GM18907 (cell line): ENCODE measurements at regions not wholly inside any gene's neighbourhood (a gene's known extent, or its start where the extent isn't known, plus 50 kb on each side); places are given as distances from the start of the nearest gene placed in this dataset.
"Not testable (repeated sequence)": the region's sequence is repeated elsewhere in the genome, so short reads cannot be mapped to it uniquely, and the experiment has no call there.

ENCODE experiments used
- ATAC-seq: cut with Tn5 transposase; IDR thresholded peaks from one replicate; pipeline ENCODE4 v1.9.1; 2021; ENCODE audit warnings: mild to moderate bottlenecking, moderate library complexity; ENCODE audit not compliant: unreplicated experiment

DNA sequence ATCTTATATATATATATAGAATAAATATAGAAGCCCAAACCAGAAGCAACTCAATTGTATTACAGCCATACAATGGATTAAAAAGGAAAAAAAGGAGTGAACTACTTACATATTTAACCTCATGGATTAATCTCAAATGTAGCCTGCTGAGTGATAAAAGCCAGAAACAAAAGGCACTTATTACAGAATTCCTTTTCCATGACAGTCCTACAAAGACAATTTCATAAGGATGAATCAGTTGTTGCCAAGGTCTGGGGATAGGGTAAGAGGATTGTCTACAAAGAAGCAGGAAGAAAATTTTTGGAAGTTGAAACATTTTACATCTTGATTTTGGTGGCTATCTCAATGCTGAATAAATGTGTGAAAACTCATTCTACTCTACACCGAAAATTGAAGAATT lies 103.9 kb upstream of the DCC start:
- no peak for ATAC-seq

DNA sequence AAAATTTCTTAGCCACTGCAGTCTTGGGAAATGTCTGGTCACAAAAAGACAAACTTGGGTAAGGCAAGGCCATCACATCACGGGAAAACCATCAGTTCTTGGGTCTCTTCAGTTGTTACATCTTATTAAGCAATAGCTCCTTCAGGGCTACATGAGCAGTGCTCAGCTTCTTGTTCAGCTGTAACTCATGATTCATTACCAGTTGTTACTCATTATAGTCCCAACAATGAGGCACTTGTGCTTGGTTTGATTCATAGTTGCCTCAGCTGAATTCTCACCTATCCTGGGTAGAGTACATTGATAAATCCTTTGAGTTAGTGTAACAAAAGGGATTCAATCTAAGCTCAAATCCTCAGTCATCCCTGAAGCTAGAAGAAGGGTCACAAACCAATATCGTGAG lies 102.4 kb upstream of the DCC start:
- no peak for ATAC-seq

DNA sequence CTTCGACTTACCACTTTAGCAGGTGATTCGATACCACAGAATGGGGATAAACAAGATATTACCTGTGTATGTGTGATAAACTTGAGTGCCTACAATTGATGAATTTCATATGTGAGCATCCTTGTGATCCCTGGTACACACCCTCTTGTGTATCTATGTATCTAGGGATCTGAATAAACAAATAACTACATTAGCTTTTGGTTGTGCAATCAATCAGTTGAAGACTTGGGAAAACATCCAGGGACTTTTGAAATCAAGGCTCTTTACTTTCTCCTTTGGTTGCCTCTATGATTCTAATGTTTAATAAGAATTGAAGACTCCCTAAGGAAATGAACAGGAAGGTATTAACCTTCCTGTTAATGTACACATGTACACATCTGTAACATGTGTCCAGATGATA lies 97.3 kb upstream of the DCC start:
- ATAC-seq = no peak

DNA sequence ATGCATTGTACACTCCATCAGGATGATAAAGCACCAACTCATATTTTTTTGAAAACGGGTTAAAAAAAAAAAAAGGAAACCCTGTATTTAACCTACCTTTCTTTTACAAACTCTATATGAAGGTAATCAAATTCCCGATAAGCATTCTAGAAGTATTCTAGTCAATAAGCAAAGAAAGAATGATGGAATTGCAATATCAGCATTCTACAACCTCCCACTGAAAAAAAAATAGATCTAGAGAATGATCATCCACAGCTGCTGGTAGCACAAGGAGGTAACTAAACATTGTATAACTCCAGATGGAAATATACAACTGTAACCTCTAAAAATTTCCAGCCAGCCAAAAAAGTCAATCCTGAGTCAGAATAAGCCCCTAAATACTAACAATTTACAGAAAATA lies 95.3 kb upstream of the DCC start:
- ATAC-seq = no peak

DNA sequence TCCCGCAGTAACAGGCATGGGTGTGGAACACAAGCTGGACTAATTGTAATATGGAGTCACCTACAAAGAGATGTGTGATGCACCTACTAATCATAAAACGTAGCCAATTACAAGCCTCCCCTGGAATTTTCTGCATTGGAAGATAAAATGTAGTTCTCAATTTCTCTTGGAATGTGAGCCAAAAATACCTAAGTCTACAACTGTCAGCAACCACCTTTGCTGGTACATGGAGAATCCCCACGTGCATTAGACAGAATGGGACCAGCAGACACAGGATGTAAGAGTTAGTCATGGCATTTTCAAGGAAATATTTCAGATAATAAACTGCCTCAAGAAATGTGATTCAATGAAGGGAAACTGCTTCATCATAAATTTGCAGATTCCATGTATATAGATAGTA lies 85.6 kb upstream of the DCC start:
- no peak for ATAC-seq

DNA sequence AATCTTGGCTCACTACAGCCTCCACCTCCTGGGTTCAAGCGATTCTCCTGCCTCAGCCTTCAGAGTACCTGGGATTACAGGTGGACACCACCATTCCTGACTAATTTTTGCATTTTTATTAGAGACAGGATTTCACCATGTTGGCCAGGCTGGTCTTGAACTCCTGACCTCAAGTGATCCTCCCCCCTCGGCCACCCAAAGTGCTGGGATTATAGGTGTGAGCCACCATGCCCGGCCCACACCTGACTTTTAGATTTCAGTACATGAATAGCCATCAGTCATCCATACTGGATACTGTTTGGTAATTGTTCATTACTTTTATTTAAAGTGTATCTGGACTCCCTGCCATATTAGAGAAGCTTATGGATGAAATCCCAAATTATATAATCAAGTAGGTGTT lies 82.6 kb upstream of the DCC start:
- ATAC-seq = not testable (repeated sequence)

DNA sequence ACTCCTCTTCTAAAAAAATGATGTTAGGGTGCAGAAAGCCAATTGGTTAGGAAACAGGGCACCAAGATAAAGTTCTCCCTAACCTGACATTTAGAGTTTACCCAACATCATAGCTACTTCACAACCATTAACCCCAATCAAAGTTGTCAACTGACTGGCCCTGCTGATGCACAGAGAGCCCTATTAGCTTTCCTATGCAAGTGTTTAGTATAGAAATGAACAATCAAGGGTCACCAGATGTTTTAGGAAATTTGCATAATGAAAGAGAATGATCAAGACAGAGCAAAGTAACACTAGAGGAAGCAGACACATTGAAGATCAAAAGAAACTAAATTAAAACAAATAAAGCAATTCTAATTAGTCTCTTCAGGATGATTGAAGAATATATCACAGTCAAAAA lies 64.2 kb upstream of the DCC start:
- ATAC-seq = no peak

DNA sequence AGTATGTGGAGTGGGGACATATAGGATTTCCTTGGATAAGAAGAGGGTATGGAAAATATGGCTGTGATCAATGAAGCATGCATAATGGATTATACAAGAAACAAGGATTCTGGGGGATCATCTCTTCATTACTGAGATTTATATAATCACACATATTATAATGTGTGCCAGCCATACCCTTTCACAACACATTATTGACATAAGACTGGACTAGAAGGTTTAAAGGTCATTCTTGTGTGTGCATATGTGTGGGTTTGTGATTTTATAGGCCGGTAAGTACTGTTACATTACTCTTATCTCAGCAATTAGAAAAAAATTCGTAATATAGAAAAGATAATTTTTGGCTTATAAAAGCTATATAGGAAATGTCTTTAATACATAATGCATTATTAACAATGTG lies 62.2 kb upstream of the DCC start:
- ATAC-seq = no peak

DNA sequence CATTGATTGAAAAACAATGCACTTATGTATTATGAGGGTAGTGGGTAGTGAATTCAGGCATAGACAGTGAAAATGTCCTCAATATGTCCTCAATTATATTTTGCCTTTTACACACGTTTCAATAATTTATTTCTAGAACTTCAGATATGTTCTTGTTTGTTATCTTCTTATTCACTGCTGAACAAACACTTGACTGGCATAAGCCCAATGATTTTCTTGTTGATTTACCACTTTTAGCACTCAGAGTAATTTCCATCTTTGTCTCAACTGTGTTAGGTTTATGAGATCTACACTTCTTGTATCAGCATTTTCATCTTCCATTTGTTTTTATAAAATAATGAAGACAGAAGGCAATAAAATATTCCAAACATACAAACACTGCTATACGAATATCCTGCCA lies 61.8 kb upstream of the DCC start:
- no peak for ATAC-seq

DNA sequence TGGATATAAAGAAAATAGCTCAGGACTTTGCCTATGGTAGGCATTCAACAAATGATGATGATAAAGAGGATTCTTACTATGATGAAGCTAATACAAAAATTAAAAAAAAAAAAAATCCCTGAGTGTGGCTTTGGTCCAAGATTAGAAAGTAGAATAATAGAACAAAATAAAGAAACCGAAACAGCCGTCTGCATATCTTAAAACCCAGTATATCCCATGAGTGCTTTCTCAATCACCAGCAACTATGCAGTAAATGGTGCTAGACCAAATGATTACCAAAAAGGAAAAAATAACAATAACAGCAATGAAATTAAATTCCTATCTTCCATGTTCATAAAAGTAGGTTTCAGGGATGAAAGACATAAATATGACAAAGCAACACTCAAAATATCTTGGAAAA lies 59.3 kb upstream of the DCC start:
- no peak for ATAC-seq

DNA sequence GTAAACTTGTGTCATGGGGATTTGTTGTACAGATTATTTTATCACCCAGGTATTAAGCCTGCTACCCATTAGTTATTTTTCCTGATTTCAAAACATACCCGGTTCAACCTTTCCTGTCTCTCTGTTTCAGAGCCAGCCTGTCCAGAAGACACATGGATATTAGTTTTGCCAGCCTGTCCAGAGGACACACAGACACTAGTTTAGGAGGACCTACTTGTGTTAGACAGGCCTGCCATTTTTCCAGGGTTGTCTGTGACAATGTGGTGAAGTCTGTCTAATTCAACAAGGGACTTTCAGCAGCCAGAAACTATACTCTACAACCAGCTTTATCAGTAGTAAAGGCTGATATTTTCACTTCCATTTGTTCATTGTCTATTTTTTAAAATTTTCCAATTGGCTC lies 56.1 kb upstream of the DCC start:
- ATAC-seq = no peak

DNA sequence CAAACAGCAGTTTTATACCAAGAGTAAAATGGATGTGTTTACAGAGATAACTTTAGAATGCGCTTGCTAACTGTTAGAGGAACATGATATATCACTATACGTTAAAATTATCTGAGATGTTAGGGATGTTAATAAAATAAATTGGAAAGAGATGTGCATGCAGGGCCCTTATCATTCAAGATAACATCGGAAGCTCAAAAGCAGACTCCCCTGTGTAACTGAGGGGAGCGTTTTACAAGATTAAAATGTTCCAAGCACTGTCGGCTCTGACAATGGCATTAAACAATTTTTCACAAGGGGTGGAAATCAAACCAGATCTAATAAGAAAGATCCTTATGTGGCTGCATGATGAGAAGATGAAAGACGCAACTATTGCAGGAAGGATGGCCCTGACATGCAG lies 53.3 kb upstream of the DCC start:
- ATAC-seq = no peak

DNA sequence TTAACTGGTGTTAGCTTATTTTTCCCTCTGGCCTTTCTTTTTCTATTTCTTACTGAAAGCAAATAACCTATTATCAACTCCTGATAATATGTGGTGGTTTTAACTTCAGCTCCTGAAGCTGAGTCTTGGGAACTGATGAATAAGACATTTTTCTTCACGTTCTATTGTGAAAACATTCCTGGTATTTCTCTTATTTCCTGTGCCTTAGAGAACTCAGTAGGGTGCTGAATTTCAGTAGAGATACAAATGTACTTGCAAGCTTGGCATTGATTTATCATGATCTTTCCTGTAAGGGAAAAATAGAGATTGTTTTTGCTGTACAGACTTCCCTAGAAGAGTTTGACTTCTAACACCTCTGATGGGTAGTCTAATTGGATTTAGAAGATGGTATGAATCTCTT lies 52.8 kb upstream of the DCC start:
- ATAC-seq = no peak

DNA sequence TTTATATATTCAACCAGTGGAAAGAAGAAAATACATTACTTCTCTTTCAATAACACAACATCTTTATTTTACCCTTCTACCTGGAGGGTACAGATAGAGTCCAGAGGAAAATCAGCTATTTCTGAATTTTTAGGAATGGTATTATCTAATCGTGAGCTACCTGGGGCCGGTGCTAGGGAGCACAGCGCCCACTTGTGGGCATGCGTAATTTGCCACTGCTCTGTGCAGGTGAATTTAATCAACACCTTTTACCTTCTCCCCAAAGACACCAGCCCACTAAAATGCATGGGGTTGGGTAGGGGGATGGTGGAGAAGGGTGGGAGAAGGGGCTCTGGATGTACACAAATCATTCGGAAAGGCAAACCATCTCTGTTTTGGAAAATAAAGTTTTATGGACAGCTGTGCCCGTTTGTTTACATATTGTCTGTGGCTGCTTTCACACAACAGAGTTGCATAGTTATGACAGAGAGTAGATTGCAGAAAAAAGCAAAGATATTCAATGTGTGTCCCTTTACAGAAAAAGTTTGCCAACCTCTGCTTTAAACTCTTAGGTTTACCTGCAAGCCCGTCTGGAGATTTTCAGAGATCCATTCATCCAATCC lies 51.5 kb upstream of the DCC start:
- ATAC-seq = peak; percentile 63

DNA sequence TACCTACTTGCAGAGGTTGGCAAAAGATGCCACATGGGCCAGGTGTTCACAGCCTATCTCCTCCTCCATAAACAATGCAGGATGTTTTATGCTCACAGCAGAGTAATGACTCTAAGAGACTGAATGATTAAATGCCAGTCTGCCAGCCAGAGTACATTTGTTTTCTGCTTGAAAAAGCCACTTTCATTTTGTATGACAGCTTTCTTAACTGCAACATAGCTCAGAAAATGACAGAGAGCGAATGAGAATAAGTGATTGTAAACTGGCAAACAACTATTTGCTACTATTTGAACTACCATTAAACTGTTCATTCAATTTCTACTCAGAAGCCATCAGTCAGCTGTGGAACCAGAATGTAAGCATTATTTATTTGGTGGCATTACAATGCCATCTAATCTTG lies 50.6 kb upstream of the DCC start:
- ATAC-seq = no peak
